ENCODE measurements at regions not wholly inside any gene's neighbourhood (a gene's known extent, or its start where the extent isn't known, plus 50 kb on each side); places are given as distances from the start of the nearest gene placed in this dataset.

- Histone ChIP-seq H3K4me1 (ENCODE audit: insufficient read depth, low read length) (no peaks in the 10 kb centered on the region), H2BK120ac (ENCODE audit: low read depth, low read length, poor library complexity, severe bottlenecking) (no peak overlapping the region)
- H3K27ac Mint-ChIP-seq = no peak overlapping the region; a peak in 1 of 7 replicates
Observed at GRCh38 chr12:127963933-127964332, 303.0 kb upstream of the TMEM132C start.

More at GRCh38 chr12:127963933-127964332, 303.0 kb upstream of the TMEM132C start:
- no peak overlapping the region for H2BK12ac ChIP-seq (ENCODE audit: insufficient read length, low read depth, low read length)
- H2BK5ac ChIP-seq (ENCODE audit: insufficient read length, low read length) = no peak overlapping the region
- H4K8ac ChIP-seq (replicated peaks; ENCODE audit: insufficient read length, low read depth, low read length) = no peak overlapping the region
- no peak overlapping the region for H4K5ac ChIP-seq (ENCODE audit: insufficient read length, low read depth, low read length)
- no peak overlapping the region for H3K18ac ChIP-seq (ENCODE audit: insufficient read length, low read depth, low read length)
- H3K4ac ChIP-seq (ENCODE audit: low read depth, low read length) = no peak overlapping the region
- H3K79me1 ChIP-seq (ENCODE audit: insufficient read depth, low read depth, low read length, poor library complexity, severe bottlenecking) = no peaks in the 10 kb centered on the region
- no peak overlapping the region for H3K9ac ChIP-seq (ENCODE audit: extremely low read depth, insufficient read length, low read length)
- no peaks in the 10 kb centered on the region for H4K20me1 ChIP-seq (ENCODE audit: control insufficient read depth, insufficient read depth, insufficient read length)
- H2AK5ac ChIP-seq (ENCODE audit: insufficient read length, low read length) = no peak overlapping the region
- peaks cover 7% of the 10 kb centered on the region for H3K9me3 ChIP-seq (ENCODE audit: control insufficient read depth, low read depth, low read length)
- Mint-ChIP-seq H3K27me3 (ENCODE audit: low read depth) (no peaks in the 10 kb centered on the region; the same call in 1 of the 2 replicates), H3K36me3 (ENCODE audit: insufficient read depth in 1 of 3, low read depth in 3 of 3) (peaks cover 11 to 17% (median 12%) of the 10 kb centered on the region in 3 experiments; a peak in 6 of 7 replicates), H3K9me3 (peaks cover 22 to 25% of the 10 kb centered on the region in 2 experiments), H3K4me1 (no peaks in the 10 kb centered on the region), H3K4me3 (no peak overlapping the region)
- no peak overlapping the region for H3K56ac ChIP-seq (ENCODE audit: insufficient read length, low read depth, low read length)
- no peak overlapping the region for H2BK20ac ChIP-seq (ENCODE audit: low read depth, low read length, poor library complexity, severe bottlenecking)
- no peaks in the 10 kb centered on the region for H3K79me2 ChIP-seq (ENCODE audit: insufficient read depth, low read length)
- H3K4me2 ChIP-seq (ENCODE audit: insufficient read depth, insufficient read length, low read length) = no peak overlapping the region
- DNase-seq = no peak
- no peak overlapping the region for H3K23ac ChIP-seq (ENCODE audit: insufficient read length, low read depth, low read length)
- no peak overlapping the region for H3T11ph ChIP-seq (ENCODE audit: low read length)
- no peak overlapping the region for H3K14ac ChIP-seq (ENCODE audit: insufficient read depth, low read length)
- H3K27me3 ChIP-seq (ENCODE audit: insufficient read depth, low read length) = no peaks in the 10 kb centered on the region
- H2BK15ac ChIP-seq (ENCODE audit: low read depth, low read length) = no peak overlapping the region
- WGBS (ENCODE audit: extremely low coverage, insufficient read length, low lambda C conversion rate) = no CpG with 5 or more reads among the region's 2 CpGs
- no peak overlapping the region for H4K91ac ChIP-seq (ENCODE audit: insufficient read length, low read depth, low read length)
- no peak overlapping the region for H3K27ac ChIP-seq (ENCODE audit: insufficient read length, low read depth, low read length)
- no peak for TF ChIP-seq CTCF (conservative IDR thresholded peaks at IDR 0.05)
- H3K23me2 ChIP-seq (ENCODE audit: insufficient read length, low read depth, low read length, poor library complexity, severe bottlenecking) = no peaks in the 10 kb centered on the region
- no peak overlapping the region for H2AFZ ChIP-seq (ENCODE audit: low read length)

Measured in H9 (cell line).